ENCODE measurements at regions not wholly inside any gene's neighbourhood (a gene's known extent, or its start where the extent isn't known, plus 50 kb on each side); places are given as distances from the start of the nearest gene placed in this dataset.

DNA sequence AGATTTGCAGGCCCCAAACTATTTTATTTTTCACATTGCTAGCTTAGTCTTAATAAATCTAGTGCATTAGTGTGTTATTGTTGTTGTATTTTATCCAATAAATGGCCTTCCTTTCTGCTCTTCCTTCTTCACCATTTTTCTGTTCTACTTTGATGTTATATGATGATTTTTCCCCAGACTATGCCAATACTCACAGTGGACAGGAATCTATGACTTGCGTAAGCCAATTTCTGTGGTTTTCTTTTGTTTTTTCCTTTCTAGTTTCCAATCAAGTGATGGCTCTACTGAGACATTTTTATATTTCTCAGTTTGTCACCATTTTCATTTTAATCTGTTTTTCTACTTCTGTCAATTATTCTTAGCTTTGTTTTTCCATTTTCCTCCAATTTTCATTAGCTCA is 106.8 kb upstream of the FBXL7 start:
- Histone ChIP-seq H3K9me3 (ENCODE audit: low read depth, low read length, poor library complexity, severe bottlenecking) (no peaks in the 10 kb centered on the region), H3K36me3 (ENCODE audit: insufficient read depth, low read length, poor library complexity, severe bottlenecking) (no peaks in the 10 kb centered on the region), H3K27ac (ENCODE audit: low read depth, low read length, poor library complexity, severe bottlenecking) (no peak overlapping the region), H3K4me1 (ENCODE audit: insufficient read depth, low read length, poor library complexity, severe bottlenecking) (no peaks in the 10 kb centered on the region), H3K27me3 (replicated peaks; ENCODE audit: insufficient read depth, low read depth, low read length, poor library complexity) (no peaks in the 10 kb centered on the region), H3K4me3 (ENCODE audit: low read depth, low read length, poor library complexity, severe bottlenecking) (no peak overlapping the region)
- DNase-seq (ENCODE audit: low spot score) = no peak
- TF ChIP-seq, protein P1, sequence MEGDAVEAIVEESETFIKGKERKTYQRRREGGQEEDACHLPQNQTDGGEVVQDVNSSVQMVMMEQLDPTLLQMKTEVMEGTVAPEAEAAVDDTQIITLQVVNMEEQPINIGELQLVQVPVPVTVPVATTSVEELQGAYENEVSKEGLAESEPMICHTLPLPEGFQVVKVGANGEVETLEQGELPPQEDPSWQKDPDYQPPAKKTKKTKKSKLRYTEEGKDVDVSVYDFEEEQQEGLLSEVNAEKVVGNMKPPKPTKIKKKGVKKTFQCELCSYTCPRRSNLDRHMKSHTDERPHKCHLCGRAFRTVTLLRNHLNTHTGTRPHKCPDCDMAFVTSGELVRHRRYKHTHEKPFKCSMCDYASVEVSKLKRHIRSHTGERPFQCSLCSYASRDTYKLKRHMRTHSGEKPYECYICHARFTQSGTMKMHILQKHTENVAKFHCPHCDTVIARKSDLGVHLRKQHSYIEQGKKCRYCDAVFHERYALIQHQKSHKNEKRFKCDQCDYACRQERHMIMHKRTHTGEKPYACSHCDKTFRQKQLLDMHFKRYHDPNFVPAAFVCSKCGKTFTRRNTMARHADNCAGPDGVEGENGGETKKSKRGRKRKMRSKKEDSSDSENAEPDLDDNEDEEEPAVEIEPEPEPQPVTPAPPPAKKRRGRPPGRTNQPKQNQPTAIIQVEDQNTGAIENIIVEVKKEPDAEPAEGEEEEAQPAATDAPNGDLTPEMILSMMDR (conservative IDR thresholded peaks at IDR 0.05; ENCODE audit: low read depth, low read length) = no peak
- TF ChIP-seq EZH2 (IDR thresholded peaks at IDR 0.05; ENCODE audit: borderline replicate concordance, low read depth, low read length, poor library complexity, severe bottlenecking) = no peak
- BruUV-seq (replicated peaks) = no TSS peak
- ChIA-PET CTCF (no interaction called here), POLR2A (ENCODE audit: low non-redundant PET) (no interaction called here)
- intact Hi-C loops (cut with micrococcal nuclease; ENCODE audit: unreplicated experiment) = no loop called here

DNA sequence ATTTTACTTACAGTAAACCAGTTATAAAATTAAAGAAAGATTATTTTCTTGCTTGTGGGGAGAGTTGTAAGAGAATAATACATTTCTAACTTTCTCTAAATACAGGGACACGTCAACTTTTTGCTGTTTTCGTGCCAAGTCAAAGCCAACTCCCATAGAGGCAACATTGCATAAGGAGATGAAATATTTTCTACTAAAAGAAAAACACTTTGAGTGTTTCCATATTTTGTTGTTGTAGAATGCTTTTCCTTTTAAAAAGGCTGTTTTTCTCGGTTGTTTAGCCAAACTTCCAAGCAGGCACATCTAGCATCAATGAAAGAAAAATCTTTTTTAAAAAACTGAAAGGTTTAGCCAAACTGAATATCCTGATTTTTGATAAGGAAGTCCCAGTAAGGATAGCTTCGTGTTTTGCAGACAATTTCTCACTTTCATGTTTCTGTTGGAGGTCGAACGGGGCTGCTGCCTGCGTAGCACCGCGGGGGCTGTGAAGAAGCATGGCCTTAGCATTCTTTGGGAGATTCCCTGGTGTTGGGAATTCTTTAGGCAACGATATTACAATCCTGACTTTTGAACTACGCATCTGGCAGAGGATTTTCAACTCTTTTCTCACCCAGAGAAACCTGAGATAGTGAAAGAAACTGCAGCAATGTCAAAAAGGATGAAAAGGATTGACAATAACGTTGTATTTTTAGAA is 108.1 kb upstream of the FBXL7 start:
- ChIA-PET POLR2A (ENCODE audit: low non-redundant PET) (no interaction called here), CTCF (no interaction called here)
- no TSS peak for BruUV-seq (replicated peaks)
- no peaks in the 10 kb centered on the region for H3K9me3 ChIP-seq (ENCODE audit: low read depth, low read length, poor library complexity, severe bottlenecking)
- no peaks in the 10 kb centered on the region for H3K36me3 ChIP-seq (ENCODE audit: insufficient read depth, low read length, poor library complexity, severe bottlenecking)
- no peak overlapping the region for H3K4me3 ChIP-seq (ENCODE audit: low read depth, low read length, poor library complexity, severe bottlenecking)
- DNase-seq (ENCODE audit: low spot score) = no peak
- H3K27ac ChIP-seq (ENCODE audit: low read depth, low read length, poor library complexity, severe bottlenecking) = no peak overlapping the region
- intact Hi-C loops (cut with micrococcal nuclease; ENCODE audit: unreplicated experiment) = no loop called here
- no peaks in the 10 kb centered on the region for H3K4me1 ChIP-seq (ENCODE audit: insufficient read depth, low read length, poor library complexity, severe bottlenecking)
- TF ChIP-seq, protein P1 (conservative IDR thresholded peaks at IDR 0.05; ENCODE audit: low read depth, low read length) = no peak
- TF ChIP-seq EZH2 (IDR thresholded peaks at IDR 0.05; ENCODE audit: borderline replicate concordance, low read depth, low read length, poor library complexity, severe bottlenecking) = no peak
- no peaks in the 10 kb centered on the region for H3K27me3 ChIP-seq (replicated peaks; ENCODE audit: insufficient read depth, low read depth, low read length, poor library complexity)

DNA sequence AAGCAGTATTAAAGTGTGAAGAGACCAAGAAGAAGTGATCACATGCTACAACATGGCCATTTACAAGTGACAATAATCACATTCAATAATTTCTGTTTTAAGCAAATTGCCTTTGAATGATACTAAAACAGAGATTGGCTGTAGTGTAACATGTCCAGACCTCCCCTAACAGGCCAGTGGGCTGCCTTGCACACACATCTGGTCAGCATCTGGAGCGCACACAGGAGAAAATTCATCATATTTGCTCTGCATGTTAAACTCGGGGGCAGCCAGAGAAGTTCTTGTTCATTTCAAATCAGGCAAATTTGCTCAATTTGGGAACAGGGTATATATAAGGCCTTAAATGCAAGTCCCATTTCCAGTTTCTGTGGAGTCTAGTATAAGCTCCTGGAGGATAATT is 111.1 kb upstream of the FBXL7 start:
- H3K4me1 ChIP-seq (ENCODE audit: insufficient read depth, low read length, poor library complexity, severe bottlenecking) = no peaks in the 10 kb centered on the region
- ChIA-PET POLR2A (ENCODE audit: low non-redundant PET) (no interaction called here), CTCF (no interaction called here)
- H3K27me3 ChIP-seq (replicated peaks; ENCODE audit: insufficient read depth, low read depth, low read length, poor library complexity) = no peaks in the 10 kb centered on the region
- no peak for DNase-seq (ENCODE audit: low spot score)
- intact Hi-C loops (cut with micrococcal nuclease; ENCODE audit: unreplicated experiment) = no loop called here
- H3K9me3 ChIP-seq (ENCODE audit: low read depth, low read length, poor library complexity, severe bottlenecking) = no peaks in the 10 kb centered on the region
- no TSS peak for BruUV-seq (replicated peaks)
- no peak overlapping the region for H3K4me3 ChIP-seq (ENCODE audit: low read depth, low read length, poor library complexity, severe bottlenecking)
- no peaks in the 10 kb centered on the region for H3K36me3 ChIP-seq (ENCODE audit: insufficient read depth, low read length, poor library complexity, severe bottlenecking)
- H3K27ac ChIP-seq (ENCODE audit: low read depth, low read length, poor library complexity, severe bottlenecking) = no peak overlapping the region
- TF ChIP-seq EZH2 (IDR thresholded peaks at IDR 0.05; ENCODE audit: borderline replicate concordance, low read depth, low read length, poor library complexity, severe bottlenecking) = no peak
- TF ChIP-seq, protein P1 (conservative IDR thresholded peaks at IDR 0.05; ENCODE audit: low read depth, low read length) = no peak
